ENCODE measurements at regions not wholly inside any gene's neighbourhood (a gene's known extent, or its start where the extent isn't known, plus 50 kb on each side); places are given as distances from the start of the nearest gene placed in this dataset.

DNA sequence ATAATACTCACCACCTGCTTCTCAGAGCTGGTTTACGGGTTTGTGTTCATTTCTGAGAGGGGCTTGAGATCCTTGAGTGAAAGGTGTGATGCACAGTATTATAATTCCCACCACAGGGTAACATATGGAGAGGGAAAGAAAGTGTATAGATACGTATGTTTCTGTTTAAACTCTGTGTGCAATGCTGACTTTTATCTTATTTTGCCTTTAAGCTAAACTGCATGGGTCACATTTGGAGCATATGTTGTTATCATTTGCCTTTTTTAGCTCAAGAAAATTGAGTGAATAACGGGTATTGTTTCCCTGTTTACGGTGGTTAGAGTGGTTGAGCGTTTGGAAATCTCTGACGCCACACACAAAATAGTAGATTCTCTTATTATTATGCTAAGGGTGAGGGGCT is 191.1 kb upstream of the NFIA start:
- TF ChIP-seq CTCF (IDR thresholded peaks at IDR 0.05) (no peak), EP300 (IDR thresholded peaks at IDR 0.05) (no peak)

Measured in suprapubic skin (tissue), 3 donors.